ENCODE measurements at regions not wholly inside any gene's neighbourhood (a gene's known extent, or its start where the extent isn't known, plus 50 kb on each side); places are given as distances from the start of the nearest gene placed in this dataset.

GRCh38 chr5:97559827-97560598 is 377.0 kb upstream of the RIOK2 start:
- TF ChIP-seq CTCF (IDR thresholded peaks at IDR 0.05; ENCODE audit: poor library complexity) = no peak
- TF ChIP-seq EZH2 (IDR thresholded peaks at IDR 0.05; ENCODE audit: borderline replicate concordance) = no peak
- TF ChIP-seq EZH2phosphoT487 (IDR thresholded peaks at IDR 0.05; ENCODE audit: low read depth, severe bottlenecking, unreplicated experiment) = no peak
